SK-N-SH (cell line): ENCODE measurements at regions not wholly inside any gene's neighbourhood (a gene's known extent, or its start where the extent isn't known, plus 50 kb on each side); places are given as distances from the start of the nearest gene placed in this dataset.

Experiments used
- EP300 ChIP-seq, 2 experiments: IDR thresholded peaks; 2 replicates each; pipeline versions ENCODE4 v1.4.0 to v1.6.1; 2012; ENCODE audit warnings: borderline replicate concordance in 1 of 2, low read depth in 1 of 2, low read length in 1 of 2
- FOXJ3 ChIP-seq: sonication (generic); formaldehyde crosslinking; IDR thresholded peaks from 2 replicates; pipeline ENCODE4 v1.5.1; 2020; ENCODE audit warnings: mild to moderate bottlenecking, missing genetic modification reagents
- JUND ChIP-seq: IDR thresholded peaks from 2 replicates; pipeline ENCODE4 v1.4.0; 2012
- NFIC ChIP-seq: IDR thresholded peaks from 2 replicates; pipeline ENCODE4 v1.4.0; 2012; ENCODE audit warnings: borderline replicate concordance
- POLR2AphosphoS5 ChIP-seq: IDR thresholded peaks from 2 replicates; pipeline ENCODE4 v1.6.1; 2012; ENCODE audit warnings: low read depth, low read length
- RFX5 ChIP-seq: IDR thresholded peaks from 2 replicates; pipeline ENCODE4 v1.6.1; 2012; ENCODE audit warnings: mild to moderate bottlenecking, improper control_type of control experiment, low read length
- YY1 ChIP-seq: IDR thresholded peaks from 2 replicates; pipeline ENCODE4 v1.4.0; 2012; ENCODE audit warnings: low read depth, mild to moderate bottlenecking
- TF ChIP-seq, protein P1 (sequence below): IDR thresholded peaks from 2 replicates; pipeline ENCODE4 v1.4.0; 2012; ENCODE audit warnings: low read depth, borderline replicate concordance
- TF ChIP-seq, protein P2 (sequence below): fragments of 200-600 bp; sonication (generic); IDR thresholded peaks from 2 replicates; pipeline ENCODE4 v1.6.1; 2017; ENCODE audit warnings: antibody characterized with exemption, mild to moderate bottlenecking, moderate library complexity
- TF ChIP-seq, protein P3 (sequence below): IDR thresholded peaks from 2 replicates; pipeline ENCODE4; 2012
- TF ChIP-seq, protein P4 (sequence below): IDR thresholded peaks from 2 replicates; pipeline ENCODE4 v1.4.0; 2012; ENCODE audit warnings: low read depth

DNA sequence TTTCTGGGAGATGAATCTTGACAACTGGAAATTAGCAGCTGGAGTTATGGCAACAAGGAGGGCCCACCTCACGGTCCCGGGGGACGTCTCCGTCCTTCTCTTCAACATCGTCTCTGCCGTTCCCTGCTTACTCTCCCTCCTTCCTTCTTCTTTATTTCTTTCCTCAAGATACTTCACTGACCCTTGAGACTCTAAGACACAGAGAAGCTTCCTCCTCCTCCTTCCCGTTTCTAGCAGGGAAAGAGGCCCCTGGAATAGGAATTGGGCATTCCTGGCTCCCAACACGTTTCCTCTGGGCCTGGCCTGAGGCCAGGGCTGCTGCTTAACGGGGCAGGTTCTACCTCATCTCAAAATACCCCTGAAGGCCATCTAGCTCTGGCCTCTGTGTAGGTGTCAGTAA, 189.9 kb upstream of the GMDS start:
- TF ChIP-seq POLR2AphosphoS5 (no peak), JUND (no peak), FOXJ3 (CRISPR knock-in tag) (no peak), YY1 (no peak), RFX5 (no peak), NFIC (no peak), EP300 (IDR thresholded peaks at IDR 0.05; ENCODE audit: borderline replicate concordance in 1 of 2, low read depth in 1 of 2, low read length in 1 of 2) (no peak)
- TF ChIP-seq, protein P1, sequence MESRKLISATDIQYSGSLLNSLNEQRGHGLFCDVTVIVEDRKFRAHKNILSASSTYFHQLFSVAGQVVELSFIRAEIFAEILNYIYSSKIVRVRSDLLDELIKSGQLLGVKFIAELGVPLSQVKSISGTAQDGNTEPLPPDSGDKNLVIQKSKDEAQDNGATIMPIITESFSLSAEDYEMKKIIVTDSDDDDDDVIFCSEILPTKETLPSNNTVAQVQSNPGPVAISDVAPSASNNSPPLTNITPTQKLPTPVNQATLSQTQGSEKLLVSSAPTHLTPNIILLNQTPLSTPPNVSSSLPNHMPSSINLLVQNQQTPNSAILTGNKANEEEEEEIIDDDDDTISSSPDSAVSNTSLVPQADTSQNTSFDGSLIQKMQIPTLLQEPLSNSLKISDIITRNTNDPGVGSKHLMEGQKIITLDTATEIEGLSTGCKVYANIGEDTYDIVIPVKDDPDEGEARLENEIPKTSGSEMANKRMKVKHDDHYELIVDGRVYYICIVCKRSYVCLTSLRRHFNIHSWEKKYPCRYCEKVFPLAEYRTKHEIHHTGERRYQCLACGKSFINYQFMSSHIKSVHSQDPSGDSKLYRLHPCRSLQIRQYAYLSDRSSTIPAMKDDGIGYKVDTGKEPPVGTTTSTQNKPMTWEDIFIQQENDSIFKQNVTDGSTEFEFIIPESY, result no peak
- TF ChIP-seq, protein P2, sequence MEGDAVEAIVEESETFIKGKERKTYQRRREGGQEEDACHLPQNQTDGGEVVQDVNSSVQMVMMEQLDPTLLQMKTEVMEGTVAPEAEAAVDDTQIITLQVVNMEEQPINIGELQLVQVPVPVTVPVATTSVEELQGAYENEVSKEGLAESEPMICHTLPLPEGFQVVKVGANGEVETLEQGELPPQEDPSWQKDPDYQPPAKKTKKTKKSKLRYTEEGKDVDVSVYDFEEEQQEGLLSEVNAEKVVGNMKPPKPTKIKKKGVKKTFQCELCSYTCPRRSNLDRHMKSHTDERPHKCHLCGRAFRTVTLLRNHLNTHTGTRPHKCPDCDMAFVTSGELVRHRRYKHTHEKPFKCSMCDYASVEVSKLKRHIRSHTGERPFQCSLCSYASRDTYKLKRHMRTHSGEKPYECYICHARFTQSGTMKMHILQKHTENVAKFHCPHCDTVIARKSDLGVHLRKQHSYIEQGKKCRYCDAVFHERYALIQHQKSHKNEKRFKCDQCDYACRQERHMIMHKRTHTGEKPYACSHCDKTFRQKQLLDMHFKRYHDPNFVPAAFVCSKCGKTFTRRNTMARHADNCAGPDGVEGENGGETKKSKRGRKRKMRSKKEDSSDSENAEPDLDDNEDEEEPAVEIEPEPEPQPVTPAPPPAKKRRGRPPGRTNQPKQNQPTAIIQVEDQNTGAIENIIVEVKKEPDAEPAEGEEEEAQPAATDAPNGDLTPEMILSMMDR, result no peak
- TF ChIP-seq, protein P3, sequence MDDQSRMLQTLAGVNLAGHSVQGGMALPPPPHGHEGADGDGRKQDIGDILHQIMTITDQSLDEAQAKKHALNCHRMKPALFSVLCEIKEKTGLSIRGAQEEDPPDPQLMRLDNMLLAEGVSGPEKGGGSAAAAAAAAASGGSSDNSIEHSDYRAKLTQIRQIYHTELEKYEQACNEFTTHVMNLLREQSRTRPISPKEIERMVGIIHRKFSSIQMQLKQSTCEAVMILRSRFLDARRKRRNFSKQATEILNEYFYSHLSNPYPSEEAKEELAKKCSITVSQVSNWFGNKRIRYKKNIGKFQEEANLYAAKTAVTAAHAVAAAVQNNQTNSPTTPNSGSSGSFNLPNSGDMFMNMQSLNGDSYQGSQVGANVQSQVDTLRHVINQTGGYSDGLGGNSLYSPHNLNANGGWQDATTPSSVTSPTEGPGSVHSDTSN, result no peak
- TF ChIP-seq, protein P4, sequence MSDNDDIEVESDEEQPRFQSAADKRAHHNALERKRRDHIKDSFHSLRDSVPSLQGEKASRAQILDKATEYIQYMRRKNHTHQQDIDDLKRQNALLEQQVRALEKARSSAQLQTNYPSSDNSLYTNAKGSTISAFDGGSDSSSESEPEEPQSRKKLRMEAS, result no peak
